Fibroblast of lung (primary cell): ENCODE measurements at regions not wholly inside any gene's neighbourhood (a gene's known extent, or its start where the extent isn't known, plus 50 kb on each side); places are given as distances from the start of the nearest gene placed in this dataset.

Experiments used
- EZH2 ChIP-seq: IDR thresholded peaks from 2 replicates; pipeline ENCODE4 v1.5.1; 2012; ENCODE audit warnings: low read length, control low read depth, mild to moderate bottlenecking; ENCODE audit errors: missing control alignments
- TF ChIP-seq, protein P1 (sequence below), 2 donors: IDR thresholded peaks in 1 of 2; conservative IDR thresholded peaks in 1 of 2; 1 replicate in 1 of 2; 2 replicates in 1 of 2; pipeline ENCODE4 v1.5.1; 2011 to 2012; ENCODE audit warnings: low read length in 2 of 2, control low read depth in 1 of 2, inconsistent platforms in 1 of 2, low read depth in 1 of 2, mild to moderate bottlenecking in 1 of 2

GRCh38 chr2:120826716-120827410, 91.2 kb downstream of the GLI2 start:
- TF ChIP-seq, protein P1, sequence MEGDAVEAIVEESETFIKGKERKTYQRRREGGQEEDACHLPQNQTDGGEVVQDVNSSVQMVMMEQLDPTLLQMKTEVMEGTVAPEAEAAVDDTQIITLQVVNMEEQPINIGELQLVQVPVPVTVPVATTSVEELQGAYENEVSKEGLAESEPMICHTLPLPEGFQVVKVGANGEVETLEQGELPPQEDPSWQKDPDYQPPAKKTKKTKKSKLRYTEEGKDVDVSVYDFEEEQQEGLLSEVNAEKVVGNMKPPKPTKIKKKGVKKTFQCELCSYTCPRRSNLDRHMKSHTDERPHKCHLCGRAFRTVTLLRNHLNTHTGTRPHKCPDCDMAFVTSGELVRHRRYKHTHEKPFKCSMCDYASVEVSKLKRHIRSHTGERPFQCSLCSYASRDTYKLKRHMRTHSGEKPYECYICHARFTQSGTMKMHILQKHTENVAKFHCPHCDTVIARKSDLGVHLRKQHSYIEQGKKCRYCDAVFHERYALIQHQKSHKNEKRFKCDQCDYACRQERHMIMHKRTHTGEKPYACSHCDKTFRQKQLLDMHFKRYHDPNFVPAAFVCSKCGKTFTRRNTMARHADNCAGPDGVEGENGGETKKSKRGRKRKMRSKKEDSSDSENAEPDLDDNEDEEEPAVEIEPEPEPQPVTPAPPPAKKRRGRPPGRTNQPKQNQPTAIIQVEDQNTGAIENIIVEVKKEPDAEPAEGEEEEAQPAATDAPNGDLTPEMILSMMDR (conservative IDR thresholded peaks at IDR 0.05 in 1 of 2, IDR thresholded peaks at IDR 0.05 in 1 of 2; ENCODE audit: low read depth in 1 of 2, low read length in 2 of 2): no peak
- TF ChIP-seq EZH2: no peak
